GM18520 (cell line): ENCODE measurements at regions not wholly inside any gene's neighbourhood (a gene's known extent, or its start where the extent isn't known, plus 50 kb on each side); places are given as distances from the start of the nearest gene placed in this dataset.
"Not testable (repeated sequence)": the region's sequence is repeated elsewhere in the genome, so short reads cannot be mapped to it uniquely, and the experiment has no call there.

Experiments used
- ATAC-seq: cut with Tn5 transposase; IDR thresholded peaks from one replicate; pipeline ENCODE4 v1.9.1; 2021; ENCODE audit not compliant: unreplicated experiment

- peak; percentile 29 for ATAC-seq
Measured at GRCh38 chr15:92803852-92804609, 96.1 kb upstream of the CHD2 start.

GRCh38 chr15:92804610-92804936 is 95.6 kb upstream of the CHD2 start:
- not testable (repeated sequence) for ATAC-seq

- ATAC-seq, result no peak
Measured at GRCh38 chr15:92805080-92805690, 94.9 kb upstream of the CHD2 start.

- not testable (repeated sequence) for ATAC-seq
Measured at GRCh38 chr15:92806171-92806570, 94.0 kb upstream of the CHD2 start.

- no peak for ATAC-seq
Measured at GRCh38 chr15:92806763-92807162, 93.4 kb upstream of the CHD2 start.

- ATAC-seq, result no peak
Measured at GRCh38 chr15:92807971-92808571, 92.1 kb upstream of the CHD2 start.

GRCh38 chr15:92808598-92809063 is 91.5 kb upstream of the CHD2 start:
- no peak for ATAC-seq

- peak; percentile 84 for ATAC-seq
Measured at GRCh38 chr15:92809064-92809879, 90.9 kb upstream of the CHD2 start.

- ATAC-seq, result no peak
Measured at GRCh38 chr15:92809880-92810361, 90.2 kb upstream of the CHD2 start.

- ATAC-seq, result no peak
Measured at GRCh38 chr15:92810418-92811138, 89.5 kb upstream of the CHD2 start.

GRCh38 chr15:92811148-92811913 is 88.8 kb upstream of the CHD2 start:
- ATAC-seq, result no peak

- no peak for ATAC-seq
Measured at GRCh38 chr15:92812271-92812670, 87.9 kb upstream of the CHD2 start.

- ATAC-seq, result no peak
Measured at GRCh38 chr15:92813485-92813884, 86.6 kb upstream of the CHD2 start.

GRCh38 chr15:92817339-92817886 is 82.7 kb upstream of the CHD2 start:
- no peak for ATAC-seq

- ATAC-seq, result no peak
Measured at GRCh38 chr15:92818651-92819277, 81.4 kb upstream of the CHD2 start.

GRCh38 chr15:92819278-92820235 is 80.6 kb upstream of the CHD2 start:
- no peak for ATAC-seq

- peak; percentile 70 for ATAC-seq
Measured at GRCh38 chr15:92820236-92821021, 79.7 kb upstream of the CHD2 start.
